Stomach (tissue), 8 donors: ENCODE measurements at regions not wholly inside any gene's neighbourhood (a gene's known extent, or its start where the extent isn't known, plus 50 kb on each side); places are given as distances from the start of the nearest gene placed in this dataset.

Experiments
- DNase-seq, 2 donors: peaks; one replicate each; pipeline versions ENCODE4 v3.0.0 to v3.0.0-alpha.2; 2013 to 2019
- H3K27ac ChIP-seq, 5 donors: fragments of 200-600 bp in 4 of 5; sonication (generic) in 4 of 5; one replicate each; pipeline ENCODE4 v1.5.1; 2013 to 2019; ENCODE audit warnings: mild to moderate bottlenecking in 1 of 5, moderate library complexity in 1 of 5
- H3K27me3 ChIP-seq, 3 donors: fragments of 200-600 bp; sonication (generic); one replicate each; pipeline ENCODE4 v1.5.1; 2017 to 2019; ENCODE audit warnings: mixed run types in 1 of 3
- H3K36me3 ChIP-seq, 4 donors: fragments of 200-600 bp; sonication (generic); 1 replicate in 3 of 4; 2 replicates in 1 of 4; pipeline ENCODE4 v1.5.1; 2016 to 2019
- H3K4me1 ChIP-seq, 4 donors: fragments of 200-600 bp; sonication (generic); one replicate each; pipeline ENCODE4 v1.5.1; 2016 to 2019
- H3K4me3 ChIP-seq, 4 donors: fragments of 200-600 bp; sonication (generic) in 3 of 4; one replicate each; pipeline ENCODE4 v1.5.1; 2016 to 2019; ENCODE audit warnings: mild to moderate bottlenecking in 1 of 4
- H3K9me3 ChIP-seq, 4 donors: fragments of 200-600 bp; sonication (generic); one replicate each; pipeline ENCODE4 v1.5.1; 2016 to 2019
- CTCF ChIP-seq, 7 experiments: fragments of 450-650 bp in 4 of 7; fragments of 200-600 bp in 3 of 7; sonication (generic) in 3 of 7; IDR thresholded peaks; one replicate each; pipeline ENCODE4 v1.5.1; 2016 to 2019; ENCODE audit warnings: antibody characterized with exemption in 7 of 7, control low read depth in 2 of 7, mild to moderate bottlenecking in 1 of 7
- EP300 ChIP-seq: sonication (generic); formaldehyde crosslinking; IDR thresholded peaks from one replicate; pipeline ENCODE4 v1.6.1; 2017; ENCODE audit warnings: antibody characterized with exemption
- POLR2A ChIP-seq, 4 donors: fragments of 450-650 bp; IDR thresholded peaks; one replicate each; pipeline ENCODE4 v1.6.1; 2016; ENCODE audit warnings: antibody characterized with exemption in 4 of 4, control low read depth in 2 of 4, mild to moderate bottlenecking in 1 of 4, moderate library complexity in 1 of 4
- POLR2AphosphoS5 ChIP-seq, 3 donors: sonication (generic); formaldehyde crosslinking; IDR thresholded peaks; one replicate each; pipeline ENCODE4 v1.6.1; 2016; ENCODE audit warnings: antibody characterized with exemption in 3 of 3
- WGBS, 5 donors: extraction: QIAGEN DNeasy Blood & Tissue Kit in 3 of 5; methylation state at CpG; one replicate each; pipeline versions ENCODE4 v1.1.5 to v1.1.7; 2013 to 2018; 5-methylcytosine and 5-hydroxymethylcytosine counted together
- intact Hi-C: fragments of 100-400 bp; cut with DNase I; formaldehyde crosslinking; loops from one replicate; pipeline ENCODE4 v1.15.1; 2023; ENCODE audit warnings: low total_unique reads
- donor health status: healthy with polysubstance abuse.
- donor health status: Bipolar disorder and iron deficiency.
- donor health status: healthy.

- intact Hi-C loops: no loop called here
- H3K36me3 ChIP-seq: no peaks in the 10 kb centered on the region
- 80 to 86% (median 82%) methylated on average over 11 of the region's 11 CpGs for WGBS, 5 donors
- DNase-seq: no peak
- TF ChIP-seq CTCF (IDR thresholded peaks at IDR 0.05) (no peak), POLR2AphosphoS5 (IDR thresholded peaks at IDR 0.05) (no peak), POLR2A (IDR thresholded peaks at IDR 0.05) (no peak), EP300 (no peak)
- H3K27ac ChIP-seq: no peak overlapping the region
- no peaks in the 10 kb centered on the region for H3K27me3 ChIP-seq
- H3K4me3 ChIP-seq: no peak overlapping the region
- no peaks in the 10 kb centered on the region for H3K9me3 ChIP-seq
- no peaks in the 10 kb centered on the region for H3K4me1 ChIP-seq
These were observed 90.8 kb upstream of the KDM7A start for GRCh38 chr7:140267381-140268226.

GRCh38 chr7:140263277-140263676 lies 86.5 kb upstream of the KDM7A start:
- intact Hi-C loops: no loop called here
- no peak overlapping the region for H3K4me3 ChIP-seq
- no peaks in the 10 kb centered on the region for H3K36me3 ChIP-seq
- 63 to 77% (median 67%) methylated on average over 6 of the region's 6 CpGs for WGBS, 5 donors
- peak in 1 of 2 donors; percentile 55 for DNase-seq
- H3K4me1 ChIP-seq: peaks cover 0 to 18% (median 14%) of the 10 kb centered on the region in 4 donors
- H3K27me3 ChIP-seq: no peaks in the 10 kb centered on the region
- H3K27ac ChIP-seq: no peak overlapping the region
- no peak for TF ChIP-seq CTCF (IDR thresholded peaks at IDR 0.05)
- no peak for TF ChIP-seq POLR2A (IDR thresholded peaks at IDR 0.05)
- no peak for TF ChIP-seq EP300
- TF ChIP-seq POLR2AphosphoS5 (IDR thresholded peaks at IDR 0.05): no peak
- H3K9me3 ChIP-seq: no peaks in the 10 kb centered on the region

GRCh38 chr7:140262242-140262903 lies 85.6 kb upstream of the KDM7A start:
- DNase-seq: no peak
- Histone ChIP-seq H3K4me3 (no peak overlapping the region), H3K27ac (no peak overlapping the region), H3K27me3 (no peaks in the 10 kb centered on the region), H3K9me3 (no peaks in the 10 kb centered on the region), H3K36me3 (no peaks in the 10 kb centered on the region), H3K4me1 (peaks cover 0 to 18% (median 14%) of the 10 kb centered on the region in 4 donors)
- TF ChIP-seq POLR2AphosphoS5 (IDR thresholded peaks at IDR 0.05) (no peak), EP300 (no peak), CTCF (IDR thresholded peaks at IDR 0.05) (no peak), POLR2A (IDR thresholded peaks at IDR 0.05) (no peak)
- intact Hi-C loops: no loop called here
- WGBS, 5 donors: 77 to 86% (median 81%) methylated on average over 6 of the region's 6 CpGs

GRCh38 chr7:140261522-140261921 lies 84.7 kb upstream of the KDM7A start:
- DNase-seq: no peak
- intact Hi-C loops: no loop called here
- H3K27ac ChIP-seq: no peak overlapping the region
- TF ChIP-seq POLR2A (IDR thresholded peaks at IDR 0.05) (no peak), POLR2AphosphoS5 (IDR thresholded peaks at IDR 0.05) (no peak), EP300 (no peak), CTCF (IDR thresholded peaks at IDR 0.05) (no peak)
- H3K4me3 ChIP-seq: no peak overlapping the region
- 76 to 92% (median 83%) methylated on average over 1 of the region's 1 CpG for WGBS, 5 donors
- no peaks in the 10 kb centered on the region for H3K9me3 ChIP-seq
- H3K27me3 ChIP-seq: no peaks in the 10 kb centered on the region
- no peaks in the 10 kb centered on the region for H3K36me3 ChIP-seq
- H3K4me1 ChIP-seq: peaks cover 0 to 18% (median 14%) of the 10 kb centered on the region in 4 donors
